Effector CD8-positive, alpha-beta T cell (primary cell): ENCODE measurements at regions not wholly inside any gene's neighbourhood (a gene's known extent, or its start where the extent isn't known, plus 50 kb on each side); places are given as distances from the start of the nearest gene placed in this dataset.

ENCODE experiments used
- DNase-seq: peaks from one replicate; lab custom pipeline; 2025; lab: John Stamatoyannopoulos, UW

- no peak for DNase-seq
Observed at GRCh38 chr2:60400462-60401246, 152.8 kb downstream of the BCL11A start.

- no peak for DNase-seq
Observed at GRCh38 chr2:60394463-60394862, 159.0 kb downstream of the BCL11A start.

GRCh38 chr2:60391649-60392375 lies 161.6 kb downstream of the BCL11A start:
- no peak for DNase-seq

GRCh38 chr2:60391230-60391629 lies 162.2 kb downstream of the BCL11A start:
- DNase-seq = no peak

- no peak for DNase-seq
Observed at GRCh38 chr2:60386436-60386835, 167.0 kb downstream of the BCL11A start.

GRCh38 chr2:60385648-60386047 lies 167.8 kb downstream of the BCL11A start:
- DNase-seq = no peak

- no peak for DNase-seq
Observed at GRCh38 chr2:60383401-60384143, 169.9 kb downstream of the BCL11A start.

- no peak for DNase-seq
Observed at GRCh38 chr2:60380411-60380810, 173.0 kb downstream of the BCL11A start.

- no peak for DNase-seq
Observed at GRCh38 chr2:60379684-60380083, 173.8 kb downstream of the BCL11A start.

GRCh38 chr2:60379216-60379615 lies 174.2 kb downstream of the BCL11A start:
- DNase-seq = no peak

- no peak for DNase-seq
Observed at GRCh38 chr2:60377825-60378224, 175.6 kb downstream of the BCL11A start.

- DNase-seq = no peak
Observed at GRCh38 chr2:60376252-60376651, 177.2 kb downstream of the BCL11A start.

GRCh38 chr2:60371681-60372080 lies 181.8 kb downstream of the BCL11A start:
- DNase-seq = no peak

- no peak for DNase-seq
Observed at GRCh38 chr2:60371219-60371618, 182.2 kb downstream of the BCL11A start.

GRCh38 chr2:60370814-60371213 lies 182.6 kb downstream of the BCL11A start:
- no peak for DNase-seq

- no peak for DNase-seq
Observed at GRCh38 chr2:60368456-60368855, 185.0 kb downstream of the BCL11A start.

- DNase-seq = no peak
Observed at GRCh38 chr2:60366135-60366712, 187.2 kb downstream of the BCL11A start.

GRCh38 chr2:60365556-60365955 lies 187.9 kb downstream of the BCL11A start:
- DNase-seq = no peak

GRCh38 chr2:60364491-60364890 lies 189.0 kb downstream of the BCL11A start:
- DNase-seq = no peak

- DNase-seq = no peak
Observed at GRCh38 chr2:60361498-60361897, 192.0 kb downstream of the BCL11A start.

- DNase-seq = no peak
Observed at GRCh38 chr2:60359569-60359968, 193.9 kb downstream of the BCL11A start.

- DNase-seq = no peak
Observed at GRCh38 chr2:60358476-60358875, 195.0 kb downstream of the BCL11A start.
